GM19455 (cell line): ENCODE measurements at regions not wholly inside any gene's neighbourhood (a gene's known extent, or its start where the extent isn't known, plus 50 kb on each side); places are given as distances from the start of the nearest gene placed in this dataset.

Source experiments
- ATAC-seq: cut with Tn5 transposase; IDR thresholded peaks from one replicate; pipeline ENCODE4 v1.9.1; 2021; ENCODE audit not compliant: unreplicated experiment

DNA sequence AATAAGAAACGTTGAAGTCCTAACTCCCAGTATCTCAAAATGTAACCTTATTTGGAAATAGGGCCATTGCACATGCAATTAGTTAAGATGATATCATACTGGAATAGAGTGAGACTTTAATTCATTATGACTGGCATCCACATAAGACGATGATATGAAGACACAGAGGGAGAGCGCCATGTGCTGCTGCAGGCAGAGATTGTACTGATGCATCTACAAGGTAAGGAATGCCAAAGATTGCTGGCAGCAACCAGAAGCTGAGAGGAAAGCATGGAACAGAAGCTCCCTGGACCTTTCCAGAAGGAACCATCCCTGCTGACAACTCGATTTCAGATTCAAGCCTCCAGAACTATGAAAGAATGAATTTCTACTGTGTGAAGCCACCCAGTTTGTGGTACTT is 697.0 kb upstream of the INTU start:
- no peak for ATAC-seq

DNA sequence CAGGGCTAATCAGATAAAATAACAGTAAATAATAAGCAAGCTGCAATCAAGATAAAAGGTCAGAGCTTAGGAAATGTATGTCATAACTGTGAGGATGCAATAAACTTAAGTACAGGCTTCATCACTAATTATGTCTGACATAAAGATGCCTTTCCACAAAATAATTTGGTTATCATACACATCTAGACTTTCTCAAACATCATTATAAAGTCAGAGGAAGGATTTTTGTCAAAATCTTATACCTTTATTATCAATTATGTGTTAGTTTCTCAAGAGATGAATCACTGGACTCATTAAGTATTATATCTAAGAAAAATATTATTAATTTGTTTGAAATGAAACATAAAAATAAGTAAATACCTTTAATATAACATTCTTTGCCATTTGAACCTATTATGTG is 695.4 kb upstream of the INTU start:
- ATAC-seq, result no peak

DNA sequence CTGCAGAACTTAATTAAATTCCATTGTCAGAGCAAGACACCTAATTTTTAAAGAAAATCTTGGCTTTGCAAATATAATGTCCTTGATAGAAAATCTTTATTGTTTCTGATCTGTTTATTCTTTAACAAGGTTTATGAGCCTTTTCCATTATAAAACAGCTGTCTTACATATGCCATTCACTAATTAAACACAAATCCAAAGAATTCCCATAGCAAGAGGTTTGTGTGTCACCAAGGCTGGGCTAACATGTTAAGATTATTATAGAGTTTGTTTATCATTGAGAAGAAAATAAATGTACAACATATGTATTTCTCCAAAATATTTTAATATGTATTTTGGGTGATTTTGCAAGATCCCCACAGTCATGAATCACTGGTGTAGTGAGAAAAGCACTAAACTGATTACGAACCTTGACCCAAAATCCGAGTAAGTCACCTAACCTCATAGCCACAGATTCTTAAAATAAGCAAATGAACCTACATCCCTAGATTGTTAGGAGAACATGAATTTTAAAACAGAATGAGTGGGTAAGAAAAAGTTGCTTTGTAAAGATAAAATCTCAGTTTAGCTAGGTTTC is 694.8 kb upstream of the INTU start:
- no peak for ATAC-seq

DNA sequence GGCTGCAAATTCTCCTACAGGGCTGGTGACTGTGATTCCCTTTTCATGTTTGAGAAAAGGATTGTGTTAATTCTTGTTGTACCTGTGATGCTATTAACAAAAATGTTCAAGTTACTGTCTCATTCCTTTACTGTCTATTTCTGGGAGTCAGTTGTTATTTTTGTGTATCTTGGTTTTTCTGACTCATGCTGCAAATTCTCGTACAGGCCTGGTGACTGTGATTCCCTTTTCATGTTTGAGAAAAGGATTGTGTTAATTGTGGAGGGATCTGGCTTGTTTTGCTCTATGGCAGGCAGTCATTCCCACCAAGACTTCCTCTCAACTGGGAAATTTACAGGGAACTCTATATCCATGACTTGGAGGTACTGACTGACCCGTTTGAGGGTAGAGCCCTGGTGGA is 693.4 kb upstream of the INTU start:
- ATAC-seq, result no peak

DNA sequence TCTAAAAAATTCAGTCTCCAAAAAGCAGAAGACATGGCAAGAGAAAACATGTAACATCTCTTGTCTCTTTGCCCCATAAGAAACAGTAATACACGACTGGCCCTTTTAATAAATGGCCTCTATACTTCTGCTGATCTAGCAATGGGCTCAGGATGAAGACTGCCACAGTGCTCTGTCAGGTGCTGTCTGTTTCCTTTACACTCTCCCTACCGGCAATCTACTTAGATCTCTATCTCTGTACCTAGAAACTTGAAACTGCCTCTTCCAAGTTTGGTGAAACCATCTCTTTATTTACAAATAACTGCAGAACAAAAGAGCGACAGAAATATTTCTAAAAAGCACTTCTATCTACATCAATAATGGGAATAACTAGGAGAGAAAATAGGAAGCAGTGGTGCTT is 685.2 kb upstream of the INTU start:
- no peak for ATAC-seq

DNA sequence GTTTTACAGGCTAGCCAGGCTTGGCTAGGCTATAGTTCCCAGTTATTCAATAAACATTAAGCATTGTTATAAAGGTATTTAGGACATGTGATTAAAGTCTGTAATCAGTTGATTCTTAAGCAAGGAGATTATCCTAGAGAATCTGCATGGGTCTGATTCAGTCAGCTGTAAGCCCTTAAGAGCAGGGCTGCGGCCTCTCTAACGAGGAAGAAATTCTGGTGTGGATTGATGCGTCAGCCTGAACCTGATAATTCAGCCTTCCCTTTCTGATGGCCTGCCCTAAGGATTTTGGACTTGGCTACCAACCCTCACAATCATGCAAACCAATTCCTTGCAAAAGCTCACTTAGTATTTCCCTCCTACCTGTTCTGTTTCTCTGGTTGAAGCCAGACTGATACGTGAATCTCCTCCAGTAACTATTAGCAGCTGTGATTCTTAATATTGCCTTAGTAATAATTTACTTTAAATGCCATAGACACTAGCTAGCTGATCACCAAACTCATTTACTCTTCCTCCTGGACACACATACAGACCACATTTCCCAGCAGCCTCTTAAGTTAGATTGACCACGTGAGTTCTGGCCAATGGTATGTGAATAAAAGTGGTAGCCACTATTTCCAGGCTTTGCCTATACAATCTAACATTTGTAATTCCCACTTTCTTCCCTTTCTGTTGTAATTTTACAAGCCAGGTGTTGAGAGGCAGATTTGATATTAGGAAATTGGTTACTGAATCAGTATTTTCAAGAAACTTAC is 678.0 kb upstream of the INTU start:
- ATAC-seq, result no peak

DNA sequence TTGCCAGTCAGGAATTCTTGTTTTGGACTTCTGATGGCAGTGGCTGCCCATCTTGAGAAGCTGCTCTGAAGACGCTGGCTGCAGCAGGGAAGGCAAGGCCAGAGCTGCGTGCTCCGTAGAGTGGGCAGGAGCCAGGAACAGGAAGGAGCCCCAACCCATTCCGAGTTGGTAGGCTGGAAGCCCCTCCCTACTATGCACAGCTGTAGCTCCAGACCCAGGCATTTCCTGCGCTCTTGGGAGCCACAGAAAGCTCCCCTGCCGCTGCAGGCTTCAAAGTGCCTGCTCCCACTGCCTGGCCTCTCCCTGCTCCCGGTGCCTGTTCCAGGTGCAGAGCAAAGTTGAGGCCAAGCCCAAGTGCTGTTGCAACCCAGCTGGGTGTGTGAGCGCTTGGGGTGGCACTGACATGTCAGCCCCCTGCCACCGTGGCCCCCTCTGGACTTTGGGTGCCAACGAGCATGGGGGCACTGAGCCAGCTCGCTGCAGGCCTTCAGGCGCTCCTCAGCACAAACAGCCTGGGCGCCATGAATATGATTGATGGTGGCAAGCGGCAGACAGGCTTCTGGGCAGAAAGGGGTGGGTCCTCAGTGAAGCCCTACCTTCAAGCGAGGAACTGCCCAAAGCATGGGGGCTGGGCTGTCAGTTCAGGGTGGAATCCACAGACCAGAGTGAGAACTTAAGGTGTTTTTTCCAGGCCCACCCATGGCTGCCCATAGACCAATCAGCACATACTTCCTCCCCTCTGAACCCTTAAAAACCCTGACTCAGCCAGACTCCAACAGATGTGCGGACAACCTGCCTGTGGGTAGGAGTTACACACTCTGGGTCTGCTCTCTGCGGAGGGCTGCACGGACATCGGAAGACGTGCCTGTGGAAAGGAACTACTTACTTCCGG is 677.2 kb upstream of the INTU start:
- ATAC-seq, result no peak

DNA sequence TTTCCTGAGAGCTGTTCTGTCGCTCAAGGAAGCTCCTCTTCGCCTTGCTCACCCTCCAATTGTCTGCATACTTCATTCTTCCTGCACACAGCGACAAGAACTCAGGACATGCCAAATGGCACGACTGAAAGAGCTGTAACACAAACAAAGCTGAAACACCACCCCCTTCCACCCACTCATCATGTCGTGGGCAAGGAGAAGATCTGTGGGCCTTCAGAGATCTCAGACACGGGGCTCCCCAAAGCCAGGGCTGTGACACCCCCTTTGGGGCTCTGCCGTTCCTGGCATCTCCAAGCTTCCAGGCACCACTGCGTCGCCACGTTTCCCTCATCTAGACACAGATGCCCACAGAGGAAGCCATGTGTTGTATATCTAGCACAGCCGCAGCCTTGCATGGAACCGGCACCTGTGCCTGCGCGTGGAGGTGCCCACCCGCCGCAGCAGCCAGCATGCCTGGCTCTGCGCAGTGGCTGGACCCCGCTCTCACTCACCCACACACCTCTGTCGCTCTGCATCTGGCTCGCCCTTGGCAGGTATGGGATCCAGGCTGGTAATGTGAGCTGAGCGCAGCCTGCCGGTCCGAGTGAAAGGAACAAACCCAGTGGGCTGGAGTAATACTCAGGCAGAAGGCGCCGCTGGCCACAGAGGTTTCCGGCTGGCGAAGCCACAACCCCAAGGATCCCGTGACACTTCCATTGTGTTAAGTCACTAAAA is 676.4 kb upstream of the INTU start:
- no peak for ATAC-seq

DNA sequence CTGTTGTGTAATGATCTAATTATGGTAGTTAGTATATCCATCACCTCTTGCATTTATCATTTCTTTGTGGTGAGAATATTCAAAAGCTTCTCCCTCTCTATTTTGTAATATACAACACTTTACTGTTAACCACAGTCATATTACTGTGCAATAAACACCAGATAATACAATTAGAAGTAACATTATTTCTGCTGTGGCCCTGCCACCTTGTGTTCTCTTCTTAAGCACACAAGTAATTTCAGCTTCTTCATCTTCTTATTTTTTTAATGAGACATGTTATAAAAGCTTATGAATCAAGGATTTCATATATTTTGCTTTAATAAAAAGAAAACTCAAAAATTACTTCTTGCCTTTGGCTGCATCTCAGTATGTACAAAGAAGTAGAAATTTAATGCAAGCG is 675.2 kb upstream of the INTU start:
- no peak for ATAC-seq

DNA sequence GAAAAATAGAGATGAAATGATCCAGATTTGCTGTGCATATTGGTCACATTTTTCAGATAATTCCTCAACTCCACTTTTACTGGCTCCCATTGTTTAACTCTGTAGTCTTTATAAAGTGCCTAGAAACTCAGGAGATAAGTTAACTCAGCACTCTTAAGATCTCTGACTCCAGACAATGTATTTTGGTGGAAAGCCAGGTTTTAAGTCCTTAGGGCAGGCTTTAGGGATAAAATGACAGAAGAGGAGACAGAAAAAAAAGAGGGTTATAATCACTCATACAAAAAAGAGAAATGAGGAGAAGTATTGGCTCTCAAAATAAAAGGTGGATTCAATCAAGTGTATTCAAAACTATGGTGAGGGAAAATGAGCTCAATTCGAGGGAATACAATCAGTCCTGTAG is 674.8 kb upstream of the INTU start:
- ATAC-seq, result no peak

DNA sequence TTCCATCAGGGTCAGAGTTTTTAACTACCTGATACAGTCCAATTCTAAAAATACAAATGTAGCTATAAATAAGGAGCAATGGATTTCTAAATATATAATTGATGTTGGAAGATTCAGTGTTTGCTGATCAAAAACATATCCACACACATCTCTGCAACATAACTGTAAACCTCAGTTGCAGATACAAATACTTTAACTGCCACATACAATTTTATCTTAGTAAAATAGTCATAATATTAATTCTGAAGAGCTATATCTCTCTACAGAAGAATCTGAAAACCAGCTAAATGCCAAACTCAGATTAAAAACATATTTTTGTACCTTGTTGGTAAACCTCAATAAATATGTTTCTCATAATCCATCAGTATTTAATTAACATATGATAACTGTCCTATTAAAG is 674.3 kb upstream of the INTU start:
- no peak for ATAC-seq

DNA sequence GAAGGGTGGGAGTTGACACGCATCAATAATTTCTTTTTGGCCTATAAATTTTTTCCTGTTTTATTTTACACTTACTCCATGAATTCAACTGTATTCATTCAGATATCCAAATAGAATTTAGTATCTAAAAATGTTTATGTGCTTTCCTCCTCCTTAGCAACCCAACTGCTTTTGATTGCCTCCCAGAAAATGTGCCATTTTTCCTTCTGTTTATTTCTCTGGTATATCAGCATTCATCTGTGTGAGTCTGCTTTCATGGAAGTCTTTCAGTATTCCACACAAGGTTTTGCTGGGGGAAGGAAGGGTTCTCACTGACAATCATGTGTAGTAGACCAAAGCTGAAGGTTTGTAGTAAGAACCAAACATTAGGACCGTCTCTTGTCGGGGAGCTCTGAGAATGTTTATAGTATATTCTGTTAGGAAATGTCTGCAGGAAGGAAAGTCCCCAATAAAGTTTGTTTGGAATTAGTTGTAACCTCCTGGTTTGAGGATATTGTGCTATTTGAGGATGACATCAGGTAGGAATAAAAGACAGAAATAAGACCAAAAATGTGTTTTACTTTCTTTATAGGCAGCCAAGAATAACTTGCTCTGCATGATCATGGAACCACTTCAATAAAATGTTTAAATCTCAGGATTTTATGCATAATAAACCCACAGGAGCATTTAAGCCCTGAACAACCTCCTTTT is 673.6 kb upstream of the INTU start:
- no peak for ATAC-seq

DNA sequence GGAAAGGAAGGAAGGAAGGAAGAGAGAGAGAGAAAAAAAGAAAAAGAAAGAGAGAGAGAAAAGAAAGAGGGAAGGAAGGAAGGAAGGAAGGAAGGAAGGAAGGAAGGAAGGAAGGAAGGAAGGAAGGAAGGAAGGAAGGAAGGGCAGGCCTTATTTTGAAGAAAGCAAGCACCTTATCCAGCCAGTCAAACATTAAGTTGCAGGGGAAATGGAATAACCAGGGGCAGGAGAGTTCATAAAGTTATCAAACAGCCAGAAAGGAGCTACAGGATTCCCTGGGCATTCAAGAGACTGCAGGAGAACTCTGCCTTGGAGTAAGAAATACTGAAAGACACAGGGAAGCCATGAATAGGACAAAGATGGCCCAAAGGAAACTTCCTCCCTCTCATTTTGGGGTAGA is 672.0 kb upstream of the INTU start:
- no peak for ATAC-seq

DNA sequence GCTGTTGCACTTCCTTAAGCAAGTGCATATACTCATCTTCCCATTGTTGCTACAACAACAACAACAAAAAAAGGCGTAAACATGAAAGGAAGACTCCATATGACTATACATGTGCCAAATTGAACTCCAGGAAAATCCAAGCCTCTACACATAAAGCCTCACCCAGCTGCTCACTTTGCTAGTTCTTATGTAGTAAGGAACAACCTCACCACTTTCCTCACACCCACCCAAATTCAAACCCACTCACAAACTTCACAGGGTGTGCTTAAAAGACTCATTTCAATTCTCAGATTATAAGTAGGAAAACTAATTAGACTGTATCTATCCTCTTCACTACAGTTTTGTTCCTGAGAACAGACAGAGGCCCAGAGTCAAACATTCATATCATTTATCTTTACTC is 671.1 kb upstream of the INTU start:
- ATAC-seq, result no peak

DNA sequence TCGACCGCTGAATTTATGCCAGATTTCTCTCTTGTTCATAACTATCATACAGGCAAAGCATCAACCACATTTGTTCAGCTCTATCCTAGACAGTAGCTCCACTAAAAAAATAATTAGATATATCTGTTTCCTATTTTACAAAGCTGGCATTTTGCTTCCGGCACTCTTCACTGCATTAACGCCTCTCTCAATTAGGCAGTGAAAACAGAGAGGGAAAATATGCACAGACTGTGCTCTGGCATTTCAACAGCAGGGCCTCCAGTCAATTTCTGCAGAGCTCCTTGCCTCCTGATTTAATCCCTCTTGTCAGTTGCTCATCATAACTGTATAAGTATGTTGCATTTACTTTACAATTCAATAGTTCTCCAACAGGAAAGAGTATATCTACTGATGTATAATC is 666.9 kb upstream of the INTU start:
- no peak for ATAC-seq

DNA sequence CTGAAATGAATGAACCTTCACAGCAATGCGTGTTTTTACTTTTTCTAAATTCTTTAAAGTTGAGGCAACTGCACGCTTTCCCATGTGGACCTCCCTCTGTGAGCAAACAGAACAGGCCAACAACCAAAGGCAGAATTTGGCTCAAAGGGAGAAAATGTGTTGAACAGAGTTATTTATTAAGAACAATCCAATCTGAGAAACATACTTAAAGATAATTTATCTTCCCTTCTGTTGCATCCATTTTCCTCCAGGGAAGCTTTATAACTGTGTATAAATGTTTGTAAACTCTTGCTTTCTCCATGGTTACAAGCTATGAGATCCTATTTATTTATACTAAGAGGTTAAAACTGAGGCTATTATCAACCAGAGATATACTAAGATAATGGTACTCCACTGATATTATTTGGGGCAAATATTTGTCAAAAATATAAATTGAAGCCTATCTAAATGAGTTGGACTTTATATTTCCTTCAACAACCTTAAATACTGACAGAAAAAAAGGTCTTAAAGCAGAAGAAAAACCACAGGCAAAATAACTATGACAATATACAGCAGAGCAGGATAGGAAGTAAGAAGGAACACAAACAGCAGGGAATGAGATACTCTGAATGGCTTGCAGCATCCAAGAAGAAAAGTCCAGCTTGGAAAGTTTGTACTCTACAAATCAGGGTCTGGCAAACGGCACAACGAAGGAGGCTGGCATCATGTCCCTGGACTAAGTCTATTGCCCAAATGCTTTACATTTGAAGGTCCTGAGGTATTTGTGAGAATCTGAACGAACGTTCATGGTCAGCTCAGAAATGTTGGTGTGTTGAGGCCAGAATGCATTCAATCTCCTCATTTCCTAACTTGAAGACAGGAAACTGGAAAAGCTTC is 663.2 kb upstream of the INTU start:
- ATAC-seq, result no peak

DNA sequence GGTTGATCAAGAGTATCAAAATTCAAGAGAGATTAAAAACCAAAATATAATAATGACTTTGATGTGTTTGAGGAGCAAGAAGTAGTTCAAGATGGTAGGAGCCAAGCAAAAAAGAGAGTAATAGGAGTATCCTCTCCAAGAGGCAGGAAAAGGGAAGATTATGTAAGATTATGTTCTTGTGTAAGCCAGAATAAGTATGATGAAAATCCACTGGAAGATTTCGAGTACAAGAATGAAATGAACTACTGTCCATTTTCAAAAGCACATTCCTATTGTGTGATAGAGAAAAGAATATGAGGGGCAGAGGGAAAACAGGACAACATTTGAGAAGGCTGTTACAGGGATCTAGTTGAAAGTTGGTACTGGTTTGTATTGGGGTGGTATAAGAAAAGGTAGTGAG is 659.6 kb upstream of the INTU start:
- ATAC-seq, result no peak

DNA sequence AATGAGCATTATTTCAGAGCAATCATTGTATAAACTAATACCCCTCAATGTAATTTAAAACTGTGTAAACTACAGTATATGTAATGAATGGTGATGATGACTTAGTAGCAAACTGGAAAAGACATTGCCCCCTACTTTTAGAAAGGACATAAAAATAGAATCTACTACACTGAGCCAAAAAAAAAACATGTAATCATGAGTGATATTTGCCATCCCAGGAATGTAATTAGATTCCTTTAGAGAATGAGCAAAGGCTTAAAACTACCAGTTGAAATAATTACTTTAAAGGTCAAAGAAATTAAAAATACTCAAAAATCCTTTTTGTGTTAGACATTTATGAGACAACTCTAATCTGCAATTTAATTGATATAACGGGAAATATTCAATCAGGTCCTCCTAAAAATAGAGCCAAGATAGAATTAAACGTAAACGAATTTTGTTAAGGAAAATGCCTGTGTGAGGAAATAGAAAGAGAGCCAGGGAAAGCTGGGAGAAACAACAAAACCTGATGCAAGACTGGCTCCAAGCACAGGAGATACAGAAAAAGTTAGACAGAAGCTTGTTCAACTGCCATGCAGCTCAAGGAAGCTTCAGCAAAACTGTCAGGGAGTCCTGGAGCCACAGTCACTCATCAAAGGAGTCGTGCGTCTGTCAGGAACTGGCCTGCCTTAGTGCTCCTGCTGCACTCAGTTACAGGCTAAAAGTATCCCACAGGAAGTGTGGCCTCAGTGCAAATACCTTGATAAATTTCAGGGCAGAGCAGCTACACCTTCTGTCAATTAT is 655.7 kb upstream of the INTU start:
- ATAC-seq, result no peak

DNA sequence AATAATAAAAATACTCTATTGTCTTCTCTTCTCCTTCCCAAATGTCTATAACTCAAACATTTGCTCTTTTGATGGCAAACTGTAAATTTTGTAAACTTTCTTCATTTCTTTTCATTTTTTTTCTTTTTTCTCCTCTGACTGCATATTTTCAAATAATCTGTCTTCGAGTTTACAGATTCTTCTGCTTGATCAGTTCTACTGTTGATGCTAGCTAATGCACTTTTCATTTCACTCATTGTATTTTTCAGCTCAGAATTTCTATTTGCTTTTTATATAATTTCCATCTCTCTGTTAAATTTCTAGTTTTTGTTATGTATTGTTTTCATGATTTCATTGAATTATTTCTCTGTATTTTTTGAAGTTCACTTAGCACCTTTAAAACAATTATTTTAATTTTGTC is 646.8 kb upstream of the INTU start:
- ATAC-seq, result no peak
